ENCODE measurements at regions not wholly inside any gene's neighbourhood (a gene's known extent, or its start where the extent isn't known, plus 50 kb on each side); places are given as distances from the start of the nearest gene placed in this dataset.

GRCh38 chr2:207397917-207398655 is 131.7 kb upstream of the CREB1 start:
- DNase-seq (ENCODE audit: low read depth): no peak

GRCh38 chr2:207399301-207399700 is 130.5 kb upstream of the CREB1 start:
- H3K4me3 ChIP-seq (ENCODE audit: low read depth, low read length): no peak overlapping the region
- TF ChIP-seq CTCF (IDR thresholded peaks at IDR 0.05; ENCODE audit: insufficient read depth, low read length): no peak
- DNase-seq (ENCODE audit: low read depth): no peak

More at GRCh38 chr2:207397917-207398655, 131.7 kb upstream of the CREB1 start:
- H3K4me3 ChIP-seq (ENCODE audit: low read depth, low read length): no peak overlapping the region
- TF ChIP-seq CTCF (IDR thresholded peaks at IDR 0.05; ENCODE audit: insufficient read depth, low read length): no peak

GRCh38 chr2:207401338-207401737 is 128.4 kb upstream of the CREB1 start:
- no peak overlapping the region for H3K4me3 ChIP-seq (ENCODE audit: low read depth, low read length)
- no peak for DNase-seq (ENCODE audit: low read depth)
- no peak for TF ChIP-seq CTCF (IDR thresholded peaks at IDR 0.05; ENCODE audit: insufficient read depth, low read length)

GRCh38 chr2:207403141-207403540 is 126.6 kb upstream of the CREB1 start:
- no peak for DNase-seq (ENCODE audit: low read depth)
- no peak for TF ChIP-seq CTCF (IDR thresholded peaks at IDR 0.05; ENCODE audit: insufficient read depth, low read length)
- H3K4me3 ChIP-seq (ENCODE audit: low read depth, low read length): no peak overlapping the region

- no peak for TF ChIP-seq CTCF (IDR thresholded peaks at IDR 0.05; ENCODE audit: insufficient read depth, low read length)
- H3K4me3 ChIP-seq (ENCODE audit: low read depth, low read length): no peak overlapping the region
Observed at GRCh38 chr2:207403950-207404349, 125.8 kb upstream of the CREB1 start.

GRCh38 chr2:207405150-207405549 is 124.6 kb upstream of the CREB1 start:
- DNase-seq (ENCODE audit: low read depth): no peak
- H3K4me3 ChIP-seq (ENCODE audit: low read depth, low read length): no peak overlapping the region
- TF ChIP-seq CTCF (IDR thresholded peaks at IDR 0.05; ENCODE audit: insufficient read depth, low read length): no peak

More at GRCh38 chr2:207403950-207404349, 125.8 kb upstream of the CREB1 start:
- no peak for DNase-seq (ENCODE audit: low read depth)
